ENCODE measurements at regions not wholly inside any gene's neighbourhood (a gene's known extent, or its start where the extent isn't known, plus 50 kb on each side); places are given as distances from the start of the nearest gene placed in this dataset.

GRCh38 chr4:116387937-116388474, 697.4 kb downstream of the TRAM1L1 start:
- no peak for TF ChIP-seq POLR2A (IDR thresholded peaks at IDR 0.05)
- TF ChIP-seq, protein P1, sequence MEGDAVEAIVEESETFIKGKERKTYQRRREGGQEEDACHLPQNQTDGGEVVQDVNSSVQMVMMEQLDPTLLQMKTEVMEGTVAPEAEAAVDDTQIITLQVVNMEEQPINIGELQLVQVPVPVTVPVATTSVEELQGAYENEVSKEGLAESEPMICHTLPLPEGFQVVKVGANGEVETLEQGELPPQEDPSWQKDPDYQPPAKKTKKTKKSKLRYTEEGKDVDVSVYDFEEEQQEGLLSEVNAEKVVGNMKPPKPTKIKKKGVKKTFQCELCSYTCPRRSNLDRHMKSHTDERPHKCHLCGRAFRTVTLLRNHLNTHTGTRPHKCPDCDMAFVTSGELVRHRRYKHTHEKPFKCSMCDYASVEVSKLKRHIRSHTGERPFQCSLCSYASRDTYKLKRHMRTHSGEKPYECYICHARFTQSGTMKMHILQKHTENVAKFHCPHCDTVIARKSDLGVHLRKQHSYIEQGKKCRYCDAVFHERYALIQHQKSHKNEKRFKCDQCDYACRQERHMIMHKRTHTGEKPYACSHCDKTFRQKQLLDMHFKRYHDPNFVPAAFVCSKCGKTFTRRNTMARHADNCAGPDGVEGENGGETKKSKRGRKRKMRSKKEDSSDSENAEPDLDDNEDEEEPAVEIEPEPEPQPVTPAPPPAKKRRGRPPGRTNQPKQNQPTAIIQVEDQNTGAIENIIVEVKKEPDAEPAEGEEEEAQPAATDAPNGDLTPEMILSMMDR (IDR thresholded peaks at IDR 0.05): no peak
